Subcutaneous abdominal adipose tissue (tissue), 5 donors: ENCODE measurements at regions not wholly inside any gene's neighbourhood (a gene's known extent, or its start where the extent isn't known, plus 50 kb on each side); places are given as distances from the start of the nearest gene placed in this dataset.
"Not testable (repeated sequence)": the region's sequence is repeated elsewhere in the genome, so short reads cannot be mapped to it uniquely, and the experiment has no call there.

ENCODE experiments used
- H3K27ac ChIP-seq: one replicate; pipeline ENCODE4 v1.7.0; 2013; ENCODE audit warnings: low read depth, mild to moderate bottlenecking, inconsistent platforms, low read length, moderate library complexity
- H3K27me3 ChIP-seq, 5 donors: one replicate each; pipeline ENCODE4 v1.7.0; 2013; ENCODE audit warnings: low read length in 5 of 5, inconsistent platforms in 1 of 5; ENCODE audit not compliant: control insufficient read depth in 5 of 5, insufficient read depth in 4 of 5
- H3K36me3 ChIP-seq, 5 donors: one replicate each; pipeline ENCODE4 v1.7.0; 2013; ENCODE audit warnings: low read length in 5 of 5; ENCODE audit not compliant: control insufficient read depth in 5 of 5, insufficient read depth in 5 of 5
- H3K4me1 ChIP-seq, 5 donors: one replicate each; pipeline ENCODE4 v1.7.0; 2013; ENCODE audit warnings: low read length in 5 of 5, mild to moderate bottlenecking in 3 of 5, moderate library complexity in 1 of 5; ENCODE audit not compliant: control insufficient read depth in 5 of 5, insufficient read depth in 5 of 5
- H3K4me3 ChIP-seq, 5 donors: one replicate each; pipeline ENCODE4 v1.7.0; 2013; ENCODE audit warnings: low read length in 5 of 5, low read depth in 1 of 5
- H3K9ac ChIP-seq, 5 donors: one replicate each; pipeline ENCODE4 v1.7.0; 2013; ENCODE audit warnings: low read length in 5 of 5, mild to moderate bottlenecking in 4 of 5, moderate library complexity in 3 of 5
- H3K9me3 ChIP-seq, 5 donors: one replicate each; pipeline ENCODE4 v1.7.0; 2013; ENCODE audit warnings: low read length in 5 of 5; ENCODE audit not compliant: control insufficient read depth in 5 of 5
- donor health status: healthy.
- donor health status: healthy.
- donor health status: healthy.
- donor health status: healthy.
- donor health status: healthy.

DNA sequence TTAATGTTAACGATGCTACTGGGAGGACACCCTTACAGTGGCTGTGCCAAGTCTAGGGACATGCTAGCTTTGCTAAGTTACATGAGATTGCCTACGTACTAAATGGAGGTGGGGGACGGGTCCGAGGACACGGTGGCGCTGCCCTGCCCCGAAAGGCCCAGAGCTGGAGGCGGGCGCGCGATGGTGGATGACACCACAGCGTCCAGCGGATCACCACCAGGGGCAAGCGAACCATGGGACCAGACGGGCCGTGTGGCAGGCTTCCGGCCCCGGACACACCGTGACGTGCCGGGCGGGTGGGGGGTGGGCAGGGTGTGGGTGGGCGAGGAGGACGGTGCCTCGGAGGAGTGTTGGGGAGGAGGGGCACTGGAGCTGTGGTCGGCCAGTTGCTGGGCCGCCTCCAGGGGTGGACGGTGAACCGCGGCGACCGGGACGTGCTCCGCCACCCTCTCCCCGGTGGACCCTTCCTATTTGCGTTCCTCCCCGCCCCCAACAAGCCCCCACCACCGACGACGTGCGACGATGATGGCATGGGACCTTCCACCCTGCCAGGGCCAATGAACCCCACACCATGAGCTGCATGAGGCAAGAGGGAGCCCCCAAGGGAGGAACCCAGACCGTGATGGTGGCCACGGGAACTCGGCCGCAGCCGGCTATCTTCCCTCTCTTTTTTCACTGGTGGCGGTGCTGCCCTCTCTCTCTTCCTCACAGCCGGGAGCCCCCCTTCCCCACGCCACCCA, 773.3 kb upstream of the DEFB115 start:
- Histone ChIP-seq H3K9ac (no peak overlapping the region), H3K27me3 (peaks cover 0 to 3% (median 0%) of the 10 kb centered on the region in 5 donors), H3K9me3 (peaks cover 0 to 33% (median 11%) of the 10 kb centered on the region in 5 donors), H3K4me3 (no peak overlapping the region), H3K4me1 (no peaks in the 10 kb centered on the region), H3K36me3 (no peaks in the 10 kb centered on the region), H3K27ac (no peak overlapping the region)

DNA sequence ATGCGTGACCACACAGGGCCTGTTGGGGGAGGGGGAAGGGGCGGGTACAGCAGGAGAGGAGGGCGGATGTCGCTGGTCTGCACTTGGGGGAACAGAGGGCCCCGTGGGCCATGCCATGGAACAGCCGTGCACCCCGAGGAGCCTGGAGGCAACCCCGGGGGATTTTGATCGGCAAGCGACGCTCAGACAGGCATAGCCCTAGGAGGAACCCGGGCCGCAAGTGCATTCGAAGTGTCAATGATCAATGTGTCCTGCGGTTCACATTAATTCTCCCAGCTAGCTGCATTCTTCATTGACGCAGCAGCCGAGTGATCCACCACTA, 772.8 kb upstream of the DEFB115 start:
- Histone ChIP-seq H3K4me3 (no peak overlapping the region), H3K4me1 (no peaks in the 10 kb centered on the region), H3K36me3 (no peaks in the 10 kb centered on the region), H3K27me3 (peaks cover 0 to 5% (median 0%) of the 10 kb centered on the region in 5 donors), H3K9ac (no peak overlapping the region), H3K9me3 (peaks cover 0 to 34% (median 10%) of the 10 kb centered on the region in 5 donors), H3K27ac (no peak overlapping the region)

DNA sequence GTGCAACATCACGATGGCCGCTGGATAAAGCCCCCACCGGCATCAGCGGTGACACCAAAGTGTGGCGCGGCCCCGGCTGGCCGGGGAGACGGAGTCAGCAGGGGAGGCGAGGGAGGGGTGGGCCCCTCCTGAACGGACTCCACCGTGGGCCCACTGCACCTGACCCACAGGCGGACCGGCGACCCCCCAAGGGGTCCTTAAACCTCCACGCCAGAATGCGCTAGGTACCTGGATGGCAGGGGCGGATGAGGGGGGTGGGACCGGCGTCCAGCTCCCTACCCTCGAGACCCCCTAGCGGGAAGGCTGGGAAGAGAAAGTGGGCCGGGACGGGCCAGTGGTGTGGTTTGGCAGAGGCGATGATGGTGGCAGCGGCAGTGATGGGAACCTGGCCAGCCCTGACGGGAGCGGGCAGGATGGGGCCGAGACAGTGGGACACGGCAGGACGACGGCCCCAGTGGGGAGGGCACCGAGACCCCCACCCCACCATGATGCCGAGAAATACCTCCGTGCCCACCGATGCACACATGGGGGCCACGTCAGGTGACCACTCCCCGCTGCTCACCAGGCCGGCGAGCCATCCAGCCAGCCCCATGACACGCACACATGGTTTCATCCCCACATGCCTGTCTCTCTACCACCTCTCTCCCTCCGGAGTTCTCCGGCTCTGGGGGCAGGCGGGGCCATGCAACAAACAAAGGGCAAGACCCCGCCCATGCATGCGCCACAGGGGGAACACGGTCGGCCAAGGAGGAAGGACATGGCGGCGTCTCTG, 771.9 kb upstream of the DEFB115 start:
- Histone ChIP-seq H3K4me3 (no peak overlapping the region), H3K9ac (no peak overlapping the region), H3K27me3 (peaks cover 0 to 5% (median 0%) of the 10 kb centered on the region in 5 donors), H3K27ac (no peak overlapping the region), H3K36me3 (no peaks in the 10 kb centered on the region), H3K9me3 (peaks cover 0 to 34% (median 10%) of the 10 kb centered on the region in 5 donors), H3K4me1 (no peaks in the 10 kb centered on the region)

DNA sequence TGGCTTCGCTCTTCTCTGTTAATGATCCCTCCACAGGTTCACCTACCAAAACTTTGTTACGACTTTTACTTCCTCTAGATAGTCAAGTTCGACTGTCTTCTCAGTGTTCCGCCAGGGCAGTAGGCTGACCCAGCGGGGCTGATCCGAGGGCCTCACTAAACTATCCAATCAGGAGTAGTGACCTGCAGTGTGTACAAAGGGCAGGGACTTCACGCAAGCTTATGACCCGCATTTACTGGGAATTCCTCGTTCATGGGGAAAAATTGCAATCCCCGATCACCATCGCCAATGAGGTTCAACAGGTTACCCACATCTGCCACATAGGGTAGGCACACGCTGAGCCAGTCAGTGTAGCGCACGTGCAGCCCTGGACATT, 771.4 kb upstream of the DEFB115 start:
- no peak overlapping the region for H3K27ac ChIP-seq
- no peaks in the 10 kb centered on the region for H3K36me3 ChIP-seq
- no peak overlapping the region for H3K4me3 ChIP-seq
- H3K4me1 ChIP-seq = no peaks in the 10 kb centered on the region
- no peak overlapping the region for H3K9ac ChIP-seq
- H3K27me3 ChIP-seq = peaks cover 0 to 5% (median 0%) of the 10 kb centered on the region in 5 donors
- peaks cover 0 to 36% (median 11%) of the 10 kb centered on the region in 5 donors for H3K9me3 ChIP-seq

DNA sequence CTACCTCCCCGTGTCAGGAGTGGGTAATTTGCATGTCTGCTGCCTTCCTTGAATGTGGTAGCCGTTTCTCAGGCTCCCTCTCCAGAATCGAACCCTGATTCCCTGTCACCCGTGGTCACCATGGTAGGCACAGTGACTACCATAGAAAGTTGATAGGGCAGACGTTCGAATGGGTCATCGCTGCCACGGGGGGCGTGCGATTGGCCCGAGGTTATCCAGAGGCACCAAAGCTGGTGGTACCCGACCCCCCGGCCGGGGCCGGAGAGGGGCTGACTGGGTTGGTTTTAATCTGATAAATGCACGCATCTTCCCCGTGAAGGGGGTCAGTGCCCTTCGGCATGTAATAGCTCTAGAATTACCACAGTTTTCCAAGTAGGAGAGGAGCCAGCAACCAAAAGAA, 770.0 kb upstream of the DEFB115 start:
- H3K4me3 ChIP-seq, H3K27me3 ChIP-seq, H3K36me3 ChIP-seq, H3K4me1 ChIP-seq, H3K27ac ChIP-seq, H3K9ac ChIP-seq: not testable (repeated sequence)
- peaks cover 0 to 37% (median 11%) of the 10 kb centered on the region in 5 donors for H3K9me3 ChIP-seq

- Histone ChIP-seq H3K9me3 (peaks cover 0 to 37% (median 11%) of the 10 kb centered on the region in 5 donors), H3K4me3 (peak overlapping the region in 1 of 5 donors; percentile 16), H3K4me1 (no peaks in the 10 kb centered on the region), H3K27me3 (peaks cover 0 to 5% (median 0%) of the 10 kb centered on the region in 5 donors), H3K36me3 (no peaks in the 10 kb centered on the region), H3K27ac (no peak overlapping the region), H3K9ac (no peak overlapping the region)
Measured at GRCh38 chr20:30487947-30488926, 769.2 kb upstream of the DEFB115 start.

DNA sequence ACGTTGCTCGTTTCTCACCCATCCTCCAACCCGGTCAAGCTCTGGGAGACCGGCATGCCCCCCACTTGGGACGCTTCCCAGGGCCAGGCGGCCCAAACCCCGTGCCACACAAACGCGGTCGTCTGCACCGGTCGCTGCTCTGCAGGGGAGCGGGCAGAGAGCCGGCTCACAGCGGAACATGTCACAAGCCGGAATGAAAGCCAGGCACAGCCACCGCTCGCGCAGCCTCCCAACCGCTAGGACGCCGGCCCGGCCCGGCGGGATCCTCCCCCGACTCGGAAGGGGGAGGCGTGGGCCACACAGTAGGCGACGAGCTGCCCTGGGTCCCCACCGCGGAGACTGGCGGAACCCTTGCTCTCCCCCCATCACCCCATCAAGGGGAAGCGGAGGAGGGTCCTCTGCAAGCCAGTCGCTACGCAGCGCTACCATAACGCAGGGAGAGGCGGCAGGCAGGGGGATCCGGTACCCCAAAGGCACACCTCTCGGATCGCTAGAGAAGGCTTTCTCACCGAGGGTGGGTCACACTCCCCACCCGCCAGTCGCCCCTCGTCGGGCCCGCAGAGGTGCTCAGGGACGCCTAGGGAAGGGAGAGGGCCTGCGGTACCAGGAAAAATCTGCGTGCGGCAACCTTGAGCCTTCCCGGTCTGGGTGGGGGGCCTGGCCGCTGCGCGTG, 768.4 kb upstream of the DEFB115 start:
- Histone ChIP-seq H3K9ac (no peak overlapping the region), H3K4me1 (no peaks in the 10 kb centered on the region), H3K36me3 (no peaks in the 10 kb centered on the region), H3K9me3 (peaks cover 0 to 36% (median 11%) of the 10 kb centered on the region in 5 donors), H3K4me3 (peak overlapping the region in 1 of 5 donors; percentile 6), H3K27ac (no peak overlapping the region), H3K27me3 (peaks cover 0 to 5% (median 0%) of the 10 kb centered on the region in 5 donors)

DNA sequence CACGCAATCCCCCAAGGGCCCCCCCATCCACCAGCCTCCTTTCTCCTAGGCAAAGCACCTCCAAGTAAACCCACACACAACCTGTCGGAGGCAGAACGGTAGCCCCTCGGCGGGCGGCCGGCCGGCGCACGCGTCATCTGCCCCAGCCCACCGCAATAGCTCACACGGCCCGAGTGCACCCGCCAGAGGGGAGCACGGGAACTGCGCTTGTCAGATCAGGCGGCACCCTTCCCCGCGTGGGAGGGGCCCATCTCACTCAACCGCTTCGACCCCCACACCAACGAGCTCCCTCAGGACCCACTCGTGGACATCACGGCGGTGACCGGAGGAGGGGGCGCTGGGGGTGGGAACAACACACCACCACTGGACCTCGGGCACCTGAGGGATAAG, 767.9 kb upstream of the DEFB115 start:
- no peaks in the 10 kb centered on the region for H3K36me3 ChIP-seq
- H3K4me1 ChIP-seq = no peaks in the 10 kb centered on the region
- peaks cover 0 to 36% (median 11%) of the 10 kb centered on the region in 5 donors for H3K9me3 ChIP-seq
- H3K9ac ChIP-seq = no peak overlapping the region
- H3K4me3 ChIP-seq = no peak overlapping the region
- H3K27me3 ChIP-seq = peaks cover 0 to 5% (median 0%) of the 10 kb centered on the region in 5 donors
- H3K27ac ChIP-seq = no peak overlapping the region

- peaks cover 0 to 30% (median 6%) of the 10 kb centered on the region in 5 donors for H3K9me3 ChIP-seq
- H3K27ac ChIP-seq = no peak overlapping the region
- H3K27me3 ChIP-seq = peaks cover 0 to 5% (median 0%) of the 10 kb centered on the region in 5 donors
- no peak overlapping the region for H3K9ac ChIP-seq
- no peak overlapping the region for H3K4me3 ChIP-seq
- H3K4me1 ChIP-seq = no peaks in the 10 kb centered on the region
- no peaks in the 10 kb centered on the region for H3K36me3 ChIP-seq
Measured at GRCh38 chr20:30491016-30491415, 766.4 kb upstream of the DEFB115 start.
